ENCODE measurements at regions not wholly inside any gene's neighbourhood (a gene's known extent, or its start where the extent isn't known, plus 50 kb on each side); places are given as distances from the start of the nearest gene placed in this dataset.

GRCh38 chr5:173399851-173400250 lies 71.6 kb upstream of the STC2 start:
- Histone ChIP-seq H3K36me3 (ENCODE audit: control insufficient read depth, insufficient read depth, low read length) (no peaks in the 10 kb centered on the region), H3K27ac (ENCODE audit: low read length) (no peak overlapping the region), H3K27me3 (ENCODE audit: control insufficient read depth, insufficient read depth, low read length) (no peaks in the 10 kb centered on the region), H3K4me1 (ENCODE audit: control insufficient read depth, insufficient read depth, low read length) (no peaks in the 10 kb centered on the region), H3K9me3 (ENCODE audit: control insufficient read depth, insufficient read depth, low read length) (no peaks in the 10 kb centered on the region), H3K4me3 (ENCODE audit: low read length) (no peak overlapping the region)
- no peak overlapping the region for H3K4me3 Mint-ChIP-seq
- TF ChIP-seq CTCF (IDR thresholded peaks at IDR 0.05), result no peak
- no peak for ATAC-seq
- intact Hi-C loops (cut with micrococcal nuclease), result no loop called here
- H3K9me3 Mint-ChIP-seq, result peaks cover 0 to 3% of the 10 kb centered on the region in 2 donors
- no peak overlapping the region for H3K27ac Mint-ChIP-seq
- no peaks in the 10 kb centered on the region for H3K4me1 Mint-ChIP-seq
- WGBS (ENCODE audit: insufficient coverage), result 67% methylated on average over 1 of the region's 2 CpGs
- no peaks in the 10 kb centered on the region for H3K27me3 Mint-ChIP-seq (ENCODE audit: low read depth in 2 of 2)
- H3K36me3 Mint-ChIP-seq, result no peaks in the 10 kb centered on the region
- DNase-seq, result no peak

GRCh38 chr5:173397516-173397915 lies 69.3 kb upstream of the STC2 start:
- Mint-ChIP-seq H3K27me3 (ENCODE audit: low read depth in 2 of 2) (peaks cover 8 to 10% of the 10 kb centered on the region in 2 donors), H3K9me3 (peaks cover 0 to 5% of the 10 kb centered on the region in 2 donors), H3K4me1 (no peaks in the 10 kb centered on the region), H3K36me3 (no peaks in the 10 kb centered on the region), H3K4me3 (no peak overlapping the region), H3K27ac (no peak overlapping the region)
- 53% methylated on average over 6 of the region's 6 CpGs for WGBS (ENCODE audit: insufficient coverage)
- Histone ChIP-seq H3K4me1 (ENCODE audit: control insufficient read depth, insufficient read depth, low read length) (no peaks in the 10 kb centered on the region), H3K27me3 (ENCODE audit: control insufficient read depth, insufficient read depth, low read length) (no peaks in the 10 kb centered on the region), H3K27ac (ENCODE audit: low read length) (no peak overlapping the region), H3K36me3 (ENCODE audit: control insufficient read depth, insufficient read depth, low read length) (no peaks in the 10 kb centered on the region), H3K9me3 (ENCODE audit: control insufficient read depth, insufficient read depth, low read length) (peaks cover 4% of the 10 kb centered on the region), H3K4me3 (ENCODE audit: low read length) (no peak overlapping the region)
- DNase-seq (no peak), ATAC-seq (no peak)
- intact Hi-C loops (cut with micrococcal nuclease), result no loop called here
- no peak for TF ChIP-seq CTCF (IDR thresholded peaks at IDR 0.05)

- Mint-ChIP-seq H3K4me3 (no peak overlapping the region), H3K27me3 (ENCODE audit: low read depth in 2 of 2) (peaks cover 9 to 10% of the 10 kb centered on the region in 2 donors), H3K9me3 (peaks cover 0 to 2% of the 10 kb centered on the region in 2 donors), H3K4me1 (no peaks in the 10 kb centered on the region), H3K36me3 (no peaks in the 10 kb centered on the region), H3K27ac (no peak overlapping the region)
- TF ChIP-seq CTCF (IDR thresholded peaks at IDR 0.05), result no peak
- H3K27ac ChIP-seq (ENCODE audit: low read length), result no peak overlapping the region
- no peak for ATAC-seq
- H3K36me3 ChIP-seq (ENCODE audit: control insufficient read depth, insufficient read depth, low read length), result no peaks in the 10 kb centered on the region
- no peaks in the 10 kb centered on the region for H3K27me3 ChIP-seq (ENCODE audit: control insufficient read depth, insufficient read depth, low read length)
- 84% methylated on average over 14 of the region's 14 CpGs for WGBS (ENCODE audit: insufficient coverage)
- no peak overlapping the region for H3K4me3 ChIP-seq (ENCODE audit: low read length)
- H3K4me1 ChIP-seq (ENCODE audit: control insufficient read depth, insufficient read depth, low read length), result no peaks in the 10 kb centered on the region
- intact Hi-C loops (cut with micrococcal nuclease), result no loop called here
- DNase-seq, result no peak
- H3K9me3 ChIP-seq (ENCODE audit: control insufficient read depth, insufficient read depth, low read length), result peaks cover 4% of the 10 kb centered on the region
These were observed 68.2 kb upstream of the STC2 start for GRCh38 chr5:173396311-173396993.

GRCh38 chr5:173395933-173396308 lies 67.7 kb upstream of the STC2 start:
- Histone ChIP-seq H3K27me3 (ENCODE audit: control insufficient read depth, insufficient read depth, low read length) (no peaks in the 10 kb centered on the region), H3K9me3 (ENCODE audit: control insufficient read depth, insufficient read depth, low read length) (peaks cover 4% of the 10 kb centered on the region), H3K27ac (ENCODE audit: low read length) (no peak overlapping the region), H3K36me3 (ENCODE audit: control insufficient read depth, insufficient read depth, low read length) (no peaks in the 10 kb centered on the region), H3K4me1 (ENCODE audit: control insufficient read depth, insufficient read depth, low read length) (no peaks in the 10 kb centered on the region), H3K4me3 (ENCODE audit: low read length) (no peak overlapping the region)
- WGBS (ENCODE audit: insufficient coverage), result 83% methylated on average over 7 of the region's 7 CpGs
- no peaks in the 10 kb centered on the region for H3K36me3 Mint-ChIP-seq
- no peak for TF ChIP-seq CTCF (IDR thresholded peaks at IDR 0.05)
- ATAC-seq, result no peak
- H3K4me1 Mint-ChIP-seq, result no peaks in the 10 kb centered on the region
- no peak overlapping the region for H3K4me3 Mint-ChIP-seq
- no peak overlapping the region for H3K27ac Mint-ChIP-seq
- peaks cover 0 to 2% of the 10 kb centered on the region in 2 donors for H3K9me3 Mint-ChIP-seq
- intact Hi-C loops (cut with micrococcal nuclease), result no loop called here
- peaks cover 9 to 11% of the 10 kb centered on the region in 2 donors for H3K27me3 Mint-ChIP-seq (ENCODE audit: low read depth in 2 of 2)
- DNase-seq, result no peak
